GM18867 (cell line): ENCODE measurements at regions not wholly inside any gene's neighbourhood (a gene's known extent, or its start where the extent isn't known, plus 50 kb on each side); places are given as distances from the start of the nearest gene placed in this dataset.
A peak's percentile ranks its signal among the peaks of the same experiment; 100 is the strongest.
"Not testable (repeated sequence)": the region's sequence is repeated elsewhere in the genome, so short reads cannot be mapped to it uniquely, and the experiment has no call there.

Experiments
- ATAC-seq: cut with Tn5 transposase; IDR thresholded peaks from one replicate; pipeline ENCODE4 v1.9.1; 2021; ENCODE audit warnings: mild to moderate bottlenecking, moderate library complexity; ENCODE audit not compliant: unreplicated experiment

- ATAC-seq: no peak
Observed at GRCh38 chr5:37971483-37972024, 131.7 kb upstream of the GDNF start.

- no peak for ATAC-seq
Observed at GRCh38 chr5:37966871-37967270, 127.0 kb upstream of the GDNF start.

GRCh38 chr5:37966291-37966690, 126.5 kb upstream of the GDNF start:
- no peak for ATAC-seq

- ATAC-seq: no peak
Observed at GRCh38 chr5:37962389-37962788, 122.5 kb upstream of the GDNF start.

GRCh38 chr5:37957218-37957617, 117.4 kb upstream of the GDNF start:
- no peak for ATAC-seq

GRCh38 chr5:37955748-37956147, 115.9 kb upstream of the GDNF start:
- no peak for ATAC-seq

GRCh38 chr5:37954561-37954960, 114.7 kb upstream of the GDNF start:
- no peak for ATAC-seq

GRCh38 chr5:37951946-37952721, 112.3 kb upstream of the GDNF start:
- ATAC-seq: no peak

GRCh38 chr5:37950436-37950835, 110.6 kb upstream of the GDNF start:
- ATAC-seq: no peak

- no peak for ATAC-seq
Observed at GRCh38 chr5:37945446-37945845, 105.6 kb upstream of the GDNF start.

- not testable (repeated sequence) for ATAC-seq
Observed at GRCh38 chr5:37943136-37943535, 103.3 kb upstream of the GDNF start.

- no peak for ATAC-seq
Observed at GRCh38 chr5:37940931-37941623, 101.2 kb upstream of the GDNF start.

- ATAC-seq: no peak
Observed at GRCh38 chr5:37938861-37939260, 99.0 kb upstream of the GDNF start.

GRCh38 chr5:37938076-37938852, 98.4 kb upstream of the GDNF start:
- no peak for ATAC-seq

- ATAC-seq: no peak
Observed at GRCh38 chr5:37936091-37936490, 96.2 kb upstream of the GDNF start.

- no peak for ATAC-seq
Observed at GRCh38 chr5:37933576-37933975, 93.7 kb upstream of the GDNF start.

GRCh38 chr5:37932450-37932849, 92.6 kb upstream of the GDNF start:
- no peak for ATAC-seq

GRCh38 chr5:37931541-37931940, 91.7 kb upstream of the GDNF start:
- no peak for ATAC-seq

GRCh38 chr5:37930350-37930749, 90.5 kb upstream of the GDNF start:
- no peak for ATAC-seq

- ATAC-seq: no peak
Observed at GRCh38 chr5:37929791-37930190, 90.0 kb upstream of the GDNF start.

- peak; percentile 50 for ATAC-seq
Observed at GRCh38 chr5:37927753-37928152, 87.9 kb upstream of the GDNF start.
